GM23248 (cell line): ENCODE measurements at regions not wholly inside any gene's neighbourhood (a gene's known extent, or its start where the extent isn't known, plus 50 kb on each side); places are given as distances from the start of the nearest gene placed in this dataset.

Source experiments
- EZH2 ChIP-seq: fragments of 200-600 bp; sonication (generic); IDR thresholded peaks from 2 replicates; pipeline ENCODE4 v1.6.1; 2018; ENCODE audit warnings: antibody characterized with exemption, mild to moderate bottlenecking; ENCODE audit not compliant: insufficient read depth, poor library complexity, severe bottlenecking
- EZH2phosphoT487 ChIP-seq: fragments of 200-600 bp; sonication (generic); IDR thresholded peaks from 2 replicates; pipeline ENCODE4 v1.6.1; 2018; ENCODE audit warnings: antibody characterized with exemption, moderate library complexity, mild to moderate bottlenecking, low read depth; ENCODE audit not compliant: insufficient read depth

DNA sequence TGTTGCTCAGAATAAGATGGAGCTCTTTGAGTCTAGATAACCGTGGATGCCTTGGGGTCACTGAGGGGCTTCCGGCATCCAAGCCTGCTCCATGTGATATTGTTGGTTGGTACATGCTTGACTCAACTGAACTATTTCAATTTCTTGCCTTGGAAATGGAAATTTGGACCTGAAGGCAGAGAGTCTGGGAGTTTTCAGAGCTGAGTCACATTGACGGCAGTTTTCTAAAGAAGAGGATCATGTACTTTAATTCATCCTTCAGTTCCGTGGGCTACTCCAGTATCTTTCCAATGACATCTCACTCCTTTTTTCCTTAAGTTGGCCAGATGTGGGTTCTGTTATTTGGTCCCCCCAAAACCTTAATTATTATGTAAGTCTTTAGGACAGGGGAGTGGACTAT is 100.5 kb downstream of the MFAP3L start:
- TF ChIP-seq EZH2phosphoT487: no peak
- TF ChIP-seq EZH2: no peak
